HUDEP-2 (cell line): ENCODE measurements at regions not wholly inside any gene's neighbourhood (a gene's known extent, or its start where the extent isn't known, plus 50 kb on each side); places are given as distances from the start of the nearest gene placed in this dataset.

Experiments used
- DNase-seq, 76 experiments: peaks; one replicate each; lab custom pipeline; 2025; ENCODE audit not compliant: unreplicated experiment in 76 of 76; lab: John Stamatoyannopoulos, UW

GRCh38 chr7:125678771-125679170 is 749.1 kb upstream of the POT1 start:
- no peak for DNase-seq

GRCh38 chr7:125675640-125676039 is 746.0 kb upstream of the POT1 start:
- peak in 31 of 76 experiments; percentile 1 to 86 (median 52) for DNase-seq

- peak in 1 of 76 experiments; percentile 1 for DNase-seq
These were observed 745.5 kb upstream of the POT1 start for GRCh38 chr7:125675169-125675568.

- peak in 8 of 76 experiments; percentile 1 to 46 (median 16) for DNase-seq
These were observed 741.4 kb upstream of the POT1 start for GRCh38 chr7:125670926-125671572.

- DNase-seq: no peak
These were observed 738.8 kb upstream of the POT1 start for GRCh38 chr7:125668321-125668993.

- no peak for DNase-seq
These were observed 735.0 kb upstream of the POT1 start for GRCh38 chr7:125664625-125665024.

GRCh38 chr7:125663961-125664360 is 734.3 kb upstream of the POT1 start:
- no peak for DNase-seq

GRCh38 chr7:125661677-125662076 is 732.1 kb upstream of the POT1 start:
- peak in 66 of 76 experiments; percentile 1 to 83 (median 38) for DNase-seq

GRCh38 chr7:125661006-125661405 is 731.4 kb upstream of the POT1 start:
- peak in 1 of 76 experiments; percentile 5 for DNase-seq

GRCh38 chr7:125654076-125654475 is 724.5 kb upstream of the POT1 start:
- no peak for DNase-seq

- DNase-seq: no peak
These were observed 722.4 kb upstream of the POT1 start for GRCh38 chr7:125651823-125652528.

GRCh38 chr7:125648543-125648942 is 718.9 kb upstream of the POT1 start:
- no peak for DNase-seq

- DNase-seq: no peak
These were observed 716.1 kb upstream of the POT1 start for GRCh38 chr7:125645770-125646169.

- DNase-seq: peak in 4 of 76 experiments; percentile 4 to 18 (median 6)
These were observed 714.5 kb upstream of the POT1 start for GRCh38 chr7:125644109-125644508.

GRCh38 chr7:125643302-125643701 is 713.7 kb upstream of the POT1 start:
- DNase-seq: no peak

GRCh38 chr7:125641884-125642283 is 712.3 kb upstream of the POT1 start:
- DNase-seq: no peak

- no peak for DNase-seq
These were observed 706.8 kb upstream of the POT1 start for GRCh38 chr7:125636320-125636962.

GRCh38 chr7:125618516-125618915 is 688.9 kb upstream of the POT1 start:
- DNase-seq: no peak

- no peak for DNase-seq
These were observed 682.0 kb upstream of the POT1 start for GRCh38 chr7:125611582-125611981.

- DNase-seq: no peak
These were observed 677.0 kb upstream of the POT1 start for GRCh38 chr7:125606671-125607070.

GRCh38 chr7:125605241-125605640 is 675.6 kb upstream of the POT1 start:
- peak in 26 of 76 experiments; percentile 3 to 83 (median 34) for DNase-seq
